ENCODE measurements at regions not wholly inside any gene's neighbourhood (a gene's known extent, or its start where the extent isn't known, plus 50 kb on each side); places are given as distances from the start of the nearest gene placed in this dataset.

- ChIA-PET CTCF (no interaction called here), POLR2A (no interaction called here)
- TF ChIP-seq CTCF (IDR thresholded peaks at IDR 0.05; ENCODE audit: control extremely low read depth, extremely low read depth, low read depth, missing control alignments): no peak
- DNase-seq (ENCODE audit: extremely low spot score): no peak
Observed at GRCh38 chr3:535566-536416, 339.2 kb downstream of the CHL1 start.

- TF ChIP-seq CTCF (IDR thresholded peaks at IDR 0.05; ENCODE audit: control extremely low read depth, extremely low read depth, low read depth, missing control alignments): no peak
- no peak for DNase-seq (ENCODE audit: extremely low spot score)
- POLR2A ChIA-PET: no interaction called here
- CTCF ChIA-PET: interaction anchor here (2.3 kb wide), 1 partner anchor 10 kb away, joined by 9 read pairs; no protein-coding TSS in a partner anchor
Observed at GRCh38 chr3:536417-536813, 339.9 kb downstream of the CHL1 start.

- no peak for DNase-seq (ENCODE audit: extremely low spot score)
- TF ChIP-seq CTCF (IDR thresholded peaks at IDR 0.05; ENCODE audit: control extremely low read depth, extremely low read depth, low read depth, missing control alignments): no peak
- CTCF ChIA-PET: no interaction called here
- POLR2A ChIA-PET: no interaction called here
Observed at GRCh38 chr3:541062-541801, 344.7 kb downstream of the CHL1 start.

GRCh38 chr3:542021-542420 is 345.5 kb downstream of the CHL1 start:
- POLR2A ChIA-PET: no interaction called here
- no peak for TF ChIP-seq CTCF (IDR thresholded peaks at IDR 0.05; ENCODE audit: control extremely low read depth, extremely low read depth, low read depth, missing control alignments)
- DNase-seq (ENCODE audit: extremely low spot score): no peak
- CTCF ChIA-PET: no interaction called here

GRCh38 chr3:549636-550035 is 353.1 kb downstream of the CHL1 start:
- POLR2A ChIA-PET: no interaction called here
- CTCF ChIA-PET: no interaction called here
- no peak for DNase-seq (ENCODE audit: extremely low spot score)
- TF ChIP-seq CTCF (IDR thresholded peaks at IDR 0.05; ENCODE audit: control extremely low read depth, extremely low read depth, low read depth, missing control alignments): no peak

GRCh38 chr3:550471-550870 is 353.9 kb downstream of the CHL1 start:
- TF ChIP-seq CTCF (IDR thresholded peaks at IDR 0.05; ENCODE audit: control extremely low read depth, extremely low read depth, low read depth, missing control alignments): no peak
- ChIA-PET CTCF (no interaction called here), POLR2A (no interaction called here)
- no peak for DNase-seq (ENCODE audit: extremely low spot score)

All from GM10248 (cell line).